NCI-H774 (cell line): ENCODE measurements at regions not wholly inside any gene's neighbourhood (a gene's known extent, or its start where the extent isn't known, plus 50 kb on each side); places are given as distances from the start of the nearest gene placed in this dataset.

Source experiments
- DNase-seq: peaks from one replicate; lab custom pipeline; 2025; lab: John Stamatoyannopoulos, UW

- DNase-seq = no peak
Observed at GRCh38 chr14:101504096-101504948, 57.0 kb upstream of the DIO3 start.

GRCh38 chr14:101505236-101505970 lies 55.9 kb upstream of the DIO3 start:
- DNase-seq = no peak

- no peak for DNase-seq
Observed at GRCh38 chr14:101506211-101506925, 54.9 kb upstream of the DIO3 start.

DNA sequence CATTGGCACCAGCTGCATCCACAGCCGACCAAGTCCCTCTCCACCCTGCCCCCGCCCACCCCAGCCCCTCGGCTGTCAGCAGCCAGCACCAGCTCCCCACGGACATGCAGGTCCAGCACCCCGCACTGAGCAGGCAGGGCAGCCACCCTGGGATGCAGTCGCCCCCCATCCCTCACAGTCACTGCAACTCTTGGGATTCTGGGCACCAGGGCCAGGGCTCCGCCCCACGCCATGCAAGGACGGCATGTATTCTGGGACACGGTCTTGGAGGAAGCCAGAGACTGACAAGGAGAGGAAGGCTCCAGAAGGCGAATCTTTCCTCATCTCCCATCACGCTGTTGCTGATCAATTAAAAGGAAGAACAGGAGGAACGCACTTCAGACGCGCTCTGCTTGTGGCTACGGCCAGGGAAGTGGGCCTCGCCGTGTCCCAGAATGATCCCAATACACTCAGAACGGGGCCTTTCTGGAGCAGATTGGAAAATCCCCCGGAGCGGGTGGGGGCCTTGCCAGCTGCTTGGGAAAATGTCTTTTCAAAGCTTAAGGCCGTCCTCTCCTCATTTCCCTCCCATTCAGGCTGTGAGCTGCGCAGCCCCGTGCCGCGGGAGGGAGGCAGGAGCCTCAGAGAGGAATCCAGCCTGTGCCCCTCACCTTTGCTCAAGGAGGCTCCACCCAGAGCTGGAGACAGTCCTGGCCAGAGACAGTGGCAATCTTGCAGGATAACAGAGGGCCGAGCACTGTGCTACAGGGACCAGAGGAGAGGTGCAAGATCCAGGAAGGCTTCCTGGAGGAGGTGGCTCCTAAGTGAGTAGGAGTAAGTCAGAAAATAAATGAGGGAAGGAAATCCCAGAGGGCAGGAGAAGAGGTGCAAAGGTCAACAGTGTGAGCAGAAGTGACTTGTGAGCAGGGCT lies 54.1 kb upstream of the DIO3 start:
- DNase-seq = no peak

DNA sequence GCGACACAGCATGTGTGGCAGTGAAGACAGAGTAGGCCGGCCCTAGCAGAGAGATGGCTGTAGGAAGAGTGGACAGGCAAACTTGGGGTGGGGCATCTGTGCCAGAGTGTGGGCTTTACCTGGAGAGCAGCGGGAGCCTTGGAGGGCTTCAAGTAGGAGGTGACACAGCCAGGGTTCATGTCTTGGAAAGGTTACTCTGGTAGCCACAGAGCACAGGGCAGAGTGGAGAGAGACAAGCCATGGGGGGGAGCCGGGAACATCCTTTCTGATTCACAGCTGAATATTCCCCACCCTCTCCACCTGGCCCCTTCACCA lies 53.5 kb upstream of the DIO3 start:
- DNase-seq = no peak

DNA sequence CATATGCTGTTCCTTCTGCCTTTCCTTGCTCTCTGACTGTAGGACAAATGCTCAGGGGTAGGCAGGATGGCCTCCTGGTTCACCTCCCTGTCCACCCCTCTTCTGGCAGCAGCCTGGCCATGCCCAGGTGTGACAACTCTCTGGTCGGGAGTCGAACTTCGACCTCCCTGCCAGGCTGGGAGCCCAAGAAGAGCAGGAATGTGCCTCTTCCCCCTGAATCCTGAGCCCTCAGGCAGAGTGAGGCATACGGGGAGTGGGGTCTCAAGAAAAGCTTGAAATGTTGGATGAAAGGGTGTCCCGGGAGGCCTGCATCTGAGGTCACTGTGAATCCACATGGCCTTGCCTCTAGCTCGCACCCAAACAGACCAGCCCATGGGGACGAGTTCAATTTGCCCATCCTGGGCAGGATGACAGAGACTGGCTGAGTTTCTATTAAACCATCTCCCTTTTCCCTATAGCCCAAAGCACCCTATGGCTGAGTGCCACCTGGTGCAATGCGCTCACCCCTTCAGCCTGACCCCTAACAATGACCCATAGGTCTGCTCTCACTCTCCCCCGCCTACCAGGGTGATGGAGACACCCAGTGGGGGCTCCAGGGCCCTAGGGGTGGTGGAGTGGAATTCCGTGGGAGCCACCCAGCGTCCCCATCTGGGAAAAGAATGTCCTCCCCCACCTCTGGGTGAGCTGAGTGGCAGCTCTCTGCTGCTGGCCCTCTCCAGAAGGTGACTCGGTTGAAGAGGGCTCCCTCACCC lies 52.9 kb upstream of the DIO3 start:
- DNase-seq = no peak

- no peak for DNase-seq
Observed at GRCh38 chr14:101508948-101509729, 52.2 kb upstream of the DIO3 start.

DNA sequence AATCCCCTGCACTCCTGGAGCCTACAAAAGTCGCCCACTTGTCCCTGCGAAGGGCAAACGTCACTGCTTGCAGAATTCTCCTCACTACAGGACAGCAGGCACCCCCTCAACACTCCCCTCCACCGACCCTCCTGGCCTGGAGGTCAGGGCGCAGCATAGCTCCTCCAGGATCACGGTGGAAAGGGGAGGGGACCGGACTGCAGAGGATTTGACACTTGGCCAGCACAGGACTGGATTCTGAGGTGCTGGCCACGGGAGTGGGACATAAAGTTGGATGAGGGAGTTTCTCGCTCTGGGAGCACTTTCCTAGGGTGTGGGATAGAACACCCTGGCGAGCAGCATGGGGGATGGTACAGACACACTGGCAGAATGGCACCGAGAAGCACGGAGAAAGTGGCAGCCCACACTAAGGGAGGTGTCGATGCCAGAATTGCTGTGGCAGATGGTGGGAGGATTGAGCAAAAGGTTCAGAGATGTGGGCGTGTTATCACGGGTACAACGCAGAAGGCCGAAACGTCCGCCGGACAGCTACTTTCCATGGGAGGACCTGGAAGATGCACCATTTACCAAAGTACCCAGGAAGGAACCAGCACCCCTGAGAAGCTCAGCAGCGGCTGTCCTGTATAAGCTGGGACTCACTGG lies 51.4 kb upstream of the DIO3 start:
- no peak for DNase-seq

DNA sequence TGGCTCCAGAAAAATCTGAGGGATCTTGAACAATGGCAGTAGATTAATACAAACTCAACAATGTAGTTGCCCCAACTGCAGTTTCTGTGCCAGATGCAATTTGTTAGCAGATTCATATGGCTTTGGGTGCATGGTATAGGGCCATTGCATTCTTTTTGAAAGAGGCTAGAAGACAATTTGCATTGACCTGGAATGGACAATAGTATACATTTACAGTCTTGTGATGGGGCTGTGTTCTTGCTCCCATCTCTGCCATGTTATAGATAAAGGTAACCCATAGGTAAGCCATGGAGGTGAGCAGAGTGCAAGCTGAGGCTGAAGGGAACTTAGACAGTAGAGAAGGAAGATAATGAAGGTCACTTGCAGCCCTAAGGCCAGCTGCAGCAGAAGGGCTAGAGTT lies 50.1 kb upstream of the DIO3 start:
- no peak for DNase-seq
